ENCODE measurements at regions not wholly inside any gene's neighbourhood (a gene's known extent, or its start where the extent isn't known, plus 50 kb on each side); places are given as distances from the start of the nearest gene placed in this dataset.
"Not testable (repeated sequence)": the region's sequence is repeated elsewhere in the genome, so short reads cannot be mapped to it uniquely, and the experiment has no call there.

DNA sequence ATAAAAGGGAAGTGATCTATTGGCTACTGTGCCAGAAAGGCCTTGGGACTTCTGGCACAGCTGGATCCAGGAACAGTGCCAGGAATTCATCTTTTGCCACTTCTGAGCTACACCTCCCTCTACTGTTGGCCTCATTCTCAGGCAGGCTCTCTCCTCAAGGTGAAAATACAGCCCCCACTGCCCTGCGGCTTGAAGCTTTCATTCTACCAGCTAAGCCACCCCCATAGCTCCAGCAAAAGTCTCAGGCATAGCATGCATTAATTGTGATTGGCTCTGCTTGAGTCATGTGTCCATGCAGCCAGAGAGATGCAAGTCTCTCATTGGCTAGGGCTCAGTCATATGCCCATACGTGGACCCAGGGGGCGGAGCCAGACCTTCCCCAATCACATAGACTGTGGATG lies 142.4 kb downstream of the TPRA1 start:
- intact Hi-C loops (cut with DNase I), result no loop called here
- DNase-seq (ENCODE audit: low spot score), result no peak
- ATAC-seq, result no peak

DNA sequence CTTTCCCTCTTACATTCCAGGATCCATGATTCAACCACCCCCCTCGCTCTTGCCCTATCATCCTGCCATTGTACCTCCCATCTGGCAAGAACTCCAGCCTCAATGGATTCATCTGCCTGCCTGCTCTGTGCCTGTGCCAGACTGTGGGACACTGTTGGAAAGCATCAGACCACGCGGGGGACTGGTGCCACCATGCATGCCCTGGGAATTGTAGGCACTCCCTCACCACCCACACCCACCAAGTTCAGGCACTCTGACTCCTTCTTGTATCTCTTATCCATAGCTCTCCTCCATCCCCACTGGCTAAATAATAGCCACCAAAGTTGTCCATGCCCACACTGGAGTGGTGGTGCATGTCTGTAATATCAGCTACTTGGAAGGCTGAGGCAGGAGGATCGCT lies 143.8 kb downstream of the TPRA1 start:
- DNase-seq (ENCODE audit: low spot score) (peak; percentile 22), ATAC-seq (no peak)
- intact Hi-C loops (cut with DNase I), result no loop called here

DNA sequence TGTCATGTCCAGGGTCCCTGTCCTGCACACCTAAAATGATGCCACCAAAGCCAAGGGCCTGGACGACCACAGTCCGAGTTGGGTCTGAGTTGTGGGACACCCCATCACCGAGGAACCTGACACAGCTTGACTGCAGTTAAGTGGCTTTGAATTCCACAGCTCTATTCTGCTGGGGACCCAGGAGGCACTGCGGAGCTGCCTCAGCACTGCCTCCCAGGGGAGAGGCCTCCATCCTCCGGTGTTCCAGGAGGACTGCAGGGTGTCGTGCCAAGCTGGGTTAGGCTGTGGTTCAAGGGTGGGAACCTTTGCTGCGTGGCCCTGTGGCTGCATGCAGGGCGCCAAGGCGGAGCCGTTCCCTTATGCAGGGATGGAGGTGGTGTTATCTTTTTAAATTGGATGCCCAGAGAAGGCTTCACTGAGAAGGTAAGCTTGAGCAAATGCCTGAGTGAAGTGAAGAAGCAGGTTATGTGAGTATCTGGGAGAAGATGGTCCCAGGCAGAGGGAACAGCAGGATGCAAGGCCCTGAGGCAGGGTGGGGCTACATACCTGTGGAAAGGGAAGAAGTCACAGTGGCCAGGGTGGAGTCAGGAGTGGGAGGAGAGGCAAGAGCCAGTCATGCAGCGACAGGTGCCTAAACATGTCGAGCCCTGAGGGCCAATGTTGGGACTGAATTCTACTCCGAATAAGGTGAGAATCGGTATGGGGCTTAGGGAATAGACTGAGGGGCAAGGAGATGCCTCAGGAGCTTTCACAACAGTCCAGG lies 144.8 kb downstream of the TPRA1 start:
- intact Hi-C loops (cut with DNase I), result no loop called here
- ATAC-seq (no peak), DNase-seq (ENCODE audit: low spot score) (peak; percentile 42)

- DNase-seq (ENCODE audit: low spot score), result peak; percentile 23
- no peak for ATAC-seq
- intact Hi-C loops (cut with DNase I), result no loop called here
Measured at GRCh38 chr3:127444761-127445160, 145.8 kb downstream of the TPRA1 start.

- peak; percentile 34 for DNase-seq (ENCODE audit: low spot score)
- intact Hi-C loops (cut with DNase I), result no loop called here
- no peak for ATAC-seq
Measured at GRCh38 chr3:127443581-127444375, 146.8 kb downstream of the TPRA1 start.

GRCh38 chr3:127442506-127442905 lies 148.0 kb downstream of the TPRA1 start:
- DNase-seq (ENCODE audit: low spot score), result peak; percentile 21
- no peak for ATAC-seq

DNA sequence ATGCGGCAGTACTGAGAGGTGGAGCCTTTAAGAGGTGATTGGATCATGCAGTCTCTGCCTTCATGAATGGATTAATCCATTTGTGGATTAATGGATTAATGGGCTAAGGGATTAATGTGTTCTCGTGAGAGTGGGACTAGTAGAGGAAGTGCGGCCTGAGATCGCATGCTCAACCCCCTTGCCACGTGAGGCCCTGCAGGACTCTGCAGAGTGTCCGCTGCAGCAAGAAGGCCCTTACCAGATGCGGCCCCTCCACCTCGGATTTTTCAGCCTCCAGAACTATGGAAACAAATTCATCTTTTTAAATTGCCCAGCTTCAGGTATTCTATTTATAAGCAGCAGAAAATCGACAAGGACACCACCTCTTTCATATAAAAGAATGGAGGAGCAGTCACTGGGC lies 148.8 kb downstream of the TPRA1 start:
- intact Hi-C loops (cut with DNase I), result no loop called here
- DNase-seq (ENCODE audit: low spot score) (peak; percentile 17), ATAC-seq (no peak)

More at GRCh38 chr3:127442506-127442905, 148.0 kb downstream of the TPRA1 start:
- intact Hi-C loops (cut with DNase I), result no loop called here

DNA sequence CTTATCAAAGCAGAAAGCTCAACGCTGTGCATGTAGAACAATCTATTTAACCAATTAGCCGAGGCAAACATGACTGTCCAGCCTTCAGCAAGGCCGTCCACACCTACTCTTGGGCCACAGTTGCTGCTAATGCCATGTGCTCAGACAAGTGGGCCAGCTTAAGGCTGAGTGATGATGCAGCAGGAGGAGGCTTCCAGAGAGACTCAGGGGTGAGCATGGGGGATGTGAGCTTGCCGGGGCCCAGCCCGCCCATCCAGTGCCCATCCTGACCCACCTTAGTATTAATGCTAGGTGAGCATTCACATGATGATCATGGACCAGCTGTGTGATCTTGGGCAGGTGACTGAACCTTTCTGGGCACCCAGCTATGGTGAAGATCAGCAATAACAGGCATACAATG lies 150.1 kb downstream of the TPRA1 start:
- intact Hi-C loops (cut with DNase I), result no loop called here
- DNase-seq (ENCODE audit: low spot score) (no peak), ATAC-seq (no peak)

- intact Hi-C loops (cut with DNase I), result no loop called here
- ATAC-seq, result no peak
- DNase-seq (ENCODE audit: low spot score), result no peak
Measured at GRCh38 chr3:127439621-127440020, 150.9 kb downstream of the TPRA1 start.

GRCh38 chr3:127438951-127439350 lies 151.1 kb upstream of the PRR20G start:
- DNase-seq (ENCODE audit: low spot score), result no peak
- no peak for ATAC-seq
- intact Hi-C loops (cut with DNase I), result no loop called here

DNA sequence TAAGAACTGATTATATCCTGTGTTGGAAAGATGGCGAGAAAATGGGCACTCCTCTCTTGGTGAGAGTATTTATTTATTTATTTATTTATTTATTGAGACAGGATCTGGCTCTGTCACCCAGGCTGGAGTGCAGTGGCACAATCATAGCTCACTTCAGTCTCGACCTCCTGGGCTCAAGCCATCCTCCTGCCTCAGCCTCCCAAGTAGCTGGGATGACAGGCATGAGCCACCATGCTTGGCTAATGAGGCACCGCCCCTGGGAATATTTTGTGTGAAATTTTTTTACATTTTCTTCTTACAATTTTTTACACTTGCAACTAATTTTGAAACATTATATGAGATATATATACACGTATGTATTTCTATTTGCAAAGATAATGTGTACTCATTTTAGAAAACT lies 150.5 kb upstream of the PRR20G start:
- ATAC-seq (no peak), DNase-seq (ENCODE audit: low spot score) (no peak)
- intact Hi-C loops (cut with DNase I), result no loop called here

GRCh38 chr3:127435299-127435698 lies 147.5 kb upstream of the PRR20G start:
- ATAC-seq; intact Hi-C loops (cut with DNase I); DNase-seq (ENCODE audit: low spot score): not testable (repeated sequence)

GRCh38 chr3:127431066-127431465 lies 143.2 kb upstream of the PRR20G start:
- intact Hi-C loops (cut with DNase I), result no loop called here
- ATAC-seq (no peak), DNase-seq (ENCODE audit: low spot score) (no peak)

GRCh38 chr3:127428344-127428997 lies 140.6 kb upstream of the PRR20G start:
- intact Hi-C loops (cut with DNase I), result no loop called here
- ATAC-seq (no peak), DNase-seq (ENCODE audit: low spot score) (peak; percentile 13)

DNA sequence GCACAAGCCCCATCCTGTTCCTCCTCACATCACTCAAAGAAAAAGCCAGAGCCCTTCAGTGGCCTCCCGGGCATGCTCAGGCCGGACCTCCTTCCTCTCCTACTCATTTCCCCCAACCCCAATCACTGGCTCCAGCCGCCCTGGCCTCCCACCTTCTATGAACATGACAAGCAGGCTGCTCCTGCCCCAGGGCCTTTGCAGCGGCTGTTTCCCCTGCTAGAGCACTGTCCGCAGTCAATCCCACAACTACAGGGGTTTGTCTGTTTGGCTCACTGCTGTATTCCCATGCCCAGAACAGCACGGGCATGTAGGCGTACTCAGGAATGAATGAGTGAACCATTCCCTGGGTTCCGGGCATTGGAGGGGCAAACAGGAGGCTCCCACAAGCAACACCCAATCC lies 139.8 kb upstream of the PRR20G start:
- intact Hi-C loops (cut with DNase I), result no loop called here
- DNase-seq (ENCODE audit: low spot score), result peak; percentile 19
- ATAC-seq, result no peak

DNA sequence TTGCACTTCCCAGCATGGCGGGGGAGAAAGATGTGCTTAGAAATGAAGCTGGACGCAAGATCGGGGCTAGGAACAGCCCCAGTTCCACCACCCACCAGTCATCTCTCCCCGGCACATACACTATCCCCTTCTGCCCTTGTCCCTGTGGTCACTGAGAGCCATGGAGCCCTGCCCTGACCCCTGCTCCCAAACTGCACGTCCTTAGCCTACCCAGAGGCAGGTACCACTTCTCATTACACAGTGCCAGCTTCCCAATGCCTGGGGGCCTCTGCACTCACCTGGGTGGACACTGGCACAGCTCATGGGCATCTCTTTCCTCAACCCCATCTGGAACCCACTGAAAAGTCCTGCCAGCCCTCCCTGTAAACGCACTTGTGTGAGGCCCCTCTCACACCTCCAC lies 139.3 kb upstream of the PRR20G start:
- intact Hi-C loops (cut with DNase I), result no loop called here
- peak; percentile 28 for DNase-seq (ENCODE audit: low spot score)

DNA sequence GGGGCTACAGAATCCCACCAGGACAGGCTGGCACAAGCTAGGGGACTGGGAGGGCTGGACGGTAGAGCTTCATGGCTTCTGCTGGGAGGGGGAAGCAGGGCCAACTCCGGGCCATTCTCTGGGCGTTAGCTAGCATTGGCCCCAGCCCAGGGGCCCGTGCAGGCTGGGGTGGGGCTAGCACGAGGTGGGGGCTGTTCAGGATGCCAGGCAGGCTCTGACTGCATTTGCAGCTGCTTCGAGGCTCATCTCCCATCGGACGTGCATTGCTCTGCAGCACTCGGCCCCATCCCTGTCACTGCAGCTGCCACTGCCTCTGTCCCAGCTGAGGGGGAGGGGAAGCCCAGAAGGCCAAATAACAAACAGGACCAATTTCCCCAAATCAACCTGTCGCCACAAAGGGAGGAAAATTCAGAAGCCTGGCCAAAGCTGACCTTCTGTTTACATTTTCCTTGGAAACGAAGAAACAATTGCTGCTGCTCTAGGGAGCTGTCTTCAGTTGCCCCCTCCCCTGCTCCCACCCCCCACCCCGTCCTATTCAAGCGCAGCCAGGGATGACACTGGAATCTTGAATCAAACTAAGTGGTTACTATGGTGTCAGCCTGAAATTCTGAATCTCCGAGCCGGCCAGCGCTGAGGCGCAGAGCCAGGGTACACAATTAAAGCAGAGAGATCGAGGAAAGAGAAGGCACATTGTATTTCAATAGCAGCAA lies 138.8 kb upstream of the PRR20G start:
- intact Hi-C loops (cut with DNase I), result no loop called here
- no peak for DNase-seq (ENCODE audit: low spot score)
- peak; percentile 49 for ATAC-seq

More for the DNA sequence above, 139.3 kb upstream of the PRR20G start:
- no peak for ATAC-seq

DNA sequence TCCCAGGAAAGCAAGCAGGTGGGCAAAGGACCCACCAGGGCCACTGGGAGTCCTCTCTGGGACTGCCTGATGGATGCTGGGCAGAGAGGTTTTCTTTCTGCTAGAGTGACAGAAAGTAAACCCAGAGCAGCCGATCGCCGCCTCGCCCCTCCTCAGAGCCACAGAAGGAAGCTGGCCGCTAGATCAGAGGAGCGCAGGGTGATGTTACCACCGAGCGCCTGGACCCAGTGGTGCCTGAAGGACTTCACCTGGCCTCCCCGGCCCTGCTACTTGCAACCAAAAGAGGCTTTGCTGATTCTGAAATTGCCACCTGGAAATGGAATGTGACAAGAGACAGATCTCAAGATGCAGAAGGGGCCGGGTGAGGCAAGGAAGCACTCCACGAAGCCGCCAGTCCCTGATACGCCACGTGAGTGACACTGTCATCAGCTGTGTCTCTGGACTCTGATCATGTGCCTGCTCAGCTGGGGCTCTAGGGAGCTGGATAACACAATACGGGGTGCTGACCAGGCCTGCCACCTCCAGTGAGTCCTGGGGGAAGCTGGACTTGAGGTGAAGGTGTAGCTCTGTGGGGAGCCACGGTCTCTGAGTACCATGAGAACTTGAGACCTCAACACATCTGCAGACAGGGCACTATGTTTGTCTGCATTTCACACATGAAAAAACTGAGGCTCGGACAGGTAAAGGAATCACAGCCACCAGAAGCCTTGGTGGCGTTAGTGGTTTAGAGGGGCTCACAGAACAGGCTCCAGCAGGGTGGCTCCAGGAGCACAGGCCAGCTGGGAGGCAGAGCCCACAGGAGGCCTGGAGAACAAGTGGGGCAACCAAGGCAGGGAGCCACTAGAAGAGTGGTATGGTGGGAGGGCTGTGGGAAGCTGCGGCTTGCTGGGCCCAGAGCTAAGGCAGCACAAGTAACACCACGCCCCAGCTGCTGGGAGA lies 137.9 kb upstream of the PRR20G start:
- intact Hi-C loops (cut with DNase I), result no loop called here
- ATAC-seq (no peak), DNase-seq (ENCODE audit: low spot score) (no peak)
